Stimulated activated CD4-positive, alpha-beta T cell treated with anti-CD3 and anti-CD28 coated beads, TNF-alpha, amount 100 ng/mL, for 1 hour (primary cell): ENCODE measurements at regions not wholly inside any gene's neighbourhood (a gene's known extent, or its start where the extent isn't known, plus 50 kb on each side); places are given as distances from the start of the nearest gene placed in this dataset.
"Not testable (repeated sequence)": the region's sequence is repeated elsewhere in the genome, so short reads cannot be mapped to it uniquely, and the experiment has no call there.

Experiments
- DNase-seq, 3 donors: peaks; one replicate each; pipeline ENCODE4 v3.0.0-alpha.2; 2020; ENCODE audit warnings: low read depth in 3 of 3, low spot score in 1 of 3

GRCh38 chr2:88802026-88802425 lies 110.6 kb downstream of the RPIA start:
- not testable (repeated sequence) for DNase-seq

- no peak for DNase-seq
Observed at GRCh38 chr2:88807237-88807962, 115.9 kb downstream of the RPIA start.

GRCh38 chr2:88808083-88808482 lies 116.6 kb downstream of the RPIA start:
- DNase-seq: no peak

- no peak for DNase-seq
Observed at GRCh38 chr2:88808652-88809051, 117.2 kb downstream of the RPIA start.

- DNase-seq: no peak
Observed at GRCh38 chr2:88809216-88809615, 117.7 kb downstream of the RPIA start.

GRCh38 chr2:88810017-88810416 lies 118.5 kb downstream of the RPIA start:
- no peak for DNase-seq

GRCh38 chr2:88810488-88810887 lies 119.0 kb downstream of the RPIA start:
- DNase-seq: no peak

- no peak for DNase-seq
Observed at GRCh38 chr2:88811233-88811632, 119.8 kb downstream of the RPIA start.

GRCh38 chr2:88811681-88812080 lies 120.2 kb downstream of the RPIA start:
- no peak for DNase-seq

GRCh38 chr2:88813612-88814011 lies 122.1 kb downstream of the RPIA start:
- no peak for DNase-seq

GRCh38 chr2:88815282-88815681 lies 123.8 kb downstream of the RPIA start:
- DNase-seq: no peak

GRCh38 chr2:88815697-88816096 lies 124.2 kb downstream of the RPIA start:
- DNase-seq: no peak

- no peak for DNase-seq
Observed at GRCh38 chr2:88818381-88818780, 126.9 kb downstream of the RPIA start.

GRCh38 chr2:88824951-88825350 lies 133.5 kb downstream of the RPIA start:
- DNase-seq: no peak

GRCh38 chr2:88826399-88826798 lies 134.9 kb downstream of the RPIA start:
- DNase-seq: no peak

GRCh38 chr2:88827821-88828220 lies 136.3 kb downstream of the RPIA start:
- no peak for DNase-seq

GRCh38 chr2:88828397-88829137 lies 137.1 kb downstream of the RPIA start:
- no peak for DNase-seq

GRCh38 chr2:88829607-88830463 lies 138.4 kb downstream of the RPIA start:
- no peak for DNase-seq

GRCh38 chr2:88831071-88831791 lies 139.8 kb downstream of the RPIA start:
- DNase-seq: no peak

GRCh38 chr2:88831792-88832248 lies 140.3 kb downstream of the RPIA start:
- peak in 1 of 3 donors; percentile 15 for DNase-seq
